ENCODE measurements at regions not wholly inside any gene's neighbourhood (a gene's known extent, or its start where the extent isn't known, plus 50 kb on each side); places are given as distances from the start of the nearest gene placed in this dataset.

DNA sequence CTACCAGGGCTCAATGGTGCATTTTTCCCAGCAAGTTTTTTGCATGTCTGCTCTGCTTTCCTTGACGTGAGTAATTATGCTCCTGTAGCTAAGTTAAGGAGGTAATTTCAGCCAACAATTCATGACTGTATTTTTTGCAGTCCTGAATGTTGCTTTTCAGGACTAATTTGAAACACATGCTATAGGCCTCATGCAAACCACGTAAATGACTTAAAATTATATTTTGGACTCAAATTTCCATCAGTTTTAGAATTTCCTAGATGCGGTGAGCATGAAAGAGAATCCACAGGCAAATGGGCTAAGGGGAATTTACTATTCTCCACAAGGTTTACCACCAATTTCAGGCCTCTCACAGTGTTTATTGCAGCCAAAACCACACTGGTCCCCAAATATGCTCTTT is 589.9 kb upstream of the LRRTM1 start:
- DNase-seq (ENCODE audit: low spot score): no peak
- no peaks in the 10 kb centered on the region for H3K27me3 ChIP-seq (replicated peaks; ENCODE audit: insufficient read depth, low read depth, low read length, poor library complexity)
- H3K36me3 ChIP-seq (ENCODE audit: insufficient read depth, low read length, poor library complexity, severe bottlenecking): no peaks in the 10 kb centered on the region
- H3K4me3 ChIP-seq (ENCODE audit: low read depth, low read length, poor library complexity, severe bottlenecking): no peak overlapping the region
- POLR2A ChIA-PET (ENCODE audit: low non-redundant PET): no interaction called here
- CTCF ChIA-PET: no interaction called here
- H3K4me1 ChIP-seq (ENCODE audit: insufficient read depth, low read length, poor library complexity, severe bottlenecking): no peaks in the 10 kb centered on the region
- TF ChIP-seq, protein P1, sequence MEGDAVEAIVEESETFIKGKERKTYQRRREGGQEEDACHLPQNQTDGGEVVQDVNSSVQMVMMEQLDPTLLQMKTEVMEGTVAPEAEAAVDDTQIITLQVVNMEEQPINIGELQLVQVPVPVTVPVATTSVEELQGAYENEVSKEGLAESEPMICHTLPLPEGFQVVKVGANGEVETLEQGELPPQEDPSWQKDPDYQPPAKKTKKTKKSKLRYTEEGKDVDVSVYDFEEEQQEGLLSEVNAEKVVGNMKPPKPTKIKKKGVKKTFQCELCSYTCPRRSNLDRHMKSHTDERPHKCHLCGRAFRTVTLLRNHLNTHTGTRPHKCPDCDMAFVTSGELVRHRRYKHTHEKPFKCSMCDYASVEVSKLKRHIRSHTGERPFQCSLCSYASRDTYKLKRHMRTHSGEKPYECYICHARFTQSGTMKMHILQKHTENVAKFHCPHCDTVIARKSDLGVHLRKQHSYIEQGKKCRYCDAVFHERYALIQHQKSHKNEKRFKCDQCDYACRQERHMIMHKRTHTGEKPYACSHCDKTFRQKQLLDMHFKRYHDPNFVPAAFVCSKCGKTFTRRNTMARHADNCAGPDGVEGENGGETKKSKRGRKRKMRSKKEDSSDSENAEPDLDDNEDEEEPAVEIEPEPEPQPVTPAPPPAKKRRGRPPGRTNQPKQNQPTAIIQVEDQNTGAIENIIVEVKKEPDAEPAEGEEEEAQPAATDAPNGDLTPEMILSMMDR (conservative IDR thresholded peaks at IDR 0.05; ENCODE audit: low read depth, low read length): no peak
- TF ChIP-seq EZH2 (IDR thresholded peaks at IDR 0.05; ENCODE audit: borderline replicate concordance, low read depth, low read length, poor library complexity, severe bottlenecking): no peak
- BruUV-seq (replicated peaks): no TSS peak
- H3K9me3 ChIP-seq (ENCODE audit: low read depth, low read length, poor library complexity, severe bottlenecking): peaks cover 14% of the 10 kb centered on the region
- H3K27ac ChIP-seq (ENCODE audit: low read depth, low read length, poor library complexity, severe bottlenecking): no peak overlapping the region
- intact Hi-C loops (cut with micrococcal nuclease; ENCODE audit: unreplicated experiment): no loop called here

DNA sequence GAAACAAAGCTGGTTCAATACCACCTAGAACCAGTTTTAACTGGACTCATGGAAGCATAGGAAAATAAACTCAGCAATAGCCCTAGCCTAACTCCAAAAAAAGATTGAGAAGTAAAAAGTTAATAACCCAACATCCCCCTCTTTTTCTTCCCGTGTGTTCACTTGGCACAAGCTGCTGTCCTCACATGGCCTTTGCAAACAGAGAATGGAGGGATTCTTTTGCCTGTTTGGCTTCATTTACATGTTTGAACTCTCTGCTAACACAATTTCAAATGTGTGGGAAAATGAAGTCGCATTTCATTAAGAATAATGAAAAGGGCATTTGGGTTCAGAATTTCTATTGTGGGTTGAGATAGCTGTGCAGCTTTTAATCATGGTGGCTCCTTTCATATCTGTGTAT is 589.2 kb upstream of the LRRTM1 start:
- no peak overlapping the region for H3K4me3 ChIP-seq (ENCODE audit: low read depth, low read length, poor library complexity, severe bottlenecking)
- H3K27ac ChIP-seq (ENCODE audit: low read depth, low read length, poor library complexity, severe bottlenecking): no peak overlapping the region
- no TSS peak for BruUV-seq (replicated peaks)
- ChIA-PET POLR2A (ENCODE audit: low non-redundant PET) (no interaction called here), CTCF (no interaction called here)
- peaks cover 14% of the 10 kb centered on the region for H3K9me3 ChIP-seq (ENCODE audit: low read depth, low read length, poor library complexity, severe bottlenecking)
- H3K27me3 ChIP-seq (replicated peaks; ENCODE audit: insufficient read depth, low read depth, low read length, poor library complexity): no peaks in the 10 kb centered on the region
- TF ChIP-seq EZH2 (IDR thresholded peaks at IDR 0.05; ENCODE audit: borderline replicate concordance, low read depth, low read length, poor library complexity, severe bottlenecking): no peak
- TF ChIP-seq, protein P1 (conservative IDR thresholded peaks at IDR 0.05; ENCODE audit: low read depth, low read length): no peak
- no peaks in the 10 kb centered on the region for H3K36me3 ChIP-seq (ENCODE audit: insufficient read depth, low read length, poor library complexity, severe bottlenecking)
- no peak for DNase-seq (ENCODE audit: low spot score)
- H3K4me1 ChIP-seq (ENCODE audit: insufficient read depth, low read length, poor library complexity, severe bottlenecking): no peaks in the 10 kb centered on the region
- intact Hi-C loops (cut with micrococcal nuclease; ENCODE audit: unreplicated experiment): no loop called here

DNA sequence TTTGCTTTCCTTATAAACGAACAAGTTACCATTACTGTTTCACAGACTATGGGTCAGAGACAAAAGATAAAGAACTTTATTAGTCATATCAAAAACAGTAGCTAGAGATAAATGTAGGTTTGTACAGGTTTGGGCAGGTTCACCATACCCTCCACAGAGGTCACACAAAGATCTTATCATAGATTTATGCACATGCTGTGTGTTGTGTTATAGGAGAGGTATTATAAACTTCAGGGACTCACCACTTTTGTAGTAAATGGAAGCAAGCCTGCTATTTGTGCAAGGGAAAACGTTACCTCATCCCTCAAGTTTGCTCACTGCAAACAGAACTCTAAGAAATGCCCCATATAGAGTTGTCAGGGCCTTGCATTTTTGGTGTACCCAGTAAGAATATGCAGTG is 584.5 kb upstream of the LRRTM1 start:
- Histone ChIP-seq H3K4me1 (ENCODE audit: insufficient read depth, low read length, poor library complexity, severe bottlenecking) (no peaks in the 10 kb centered on the region), H3K27me3 (replicated peaks; ENCODE audit: insufficient read depth, low read depth, low read length, poor library complexity) (no peaks in the 10 kb centered on the region), H3K36me3 (ENCODE audit: insufficient read depth, low read length, poor library complexity, severe bottlenecking) (no peaks in the 10 kb centered on the region), H3K27ac (ENCODE audit: low read depth, low read length, poor library complexity, severe bottlenecking) (no peak overlapping the region), H3K4me3 (ENCODE audit: low read depth, low read length, poor library complexity, severe bottlenecking) (no peak overlapping the region), H3K9me3 (ENCODE audit: low read depth, low read length, poor library complexity, severe bottlenecking) (peaks cover 21% of the 10 kb centered on the region)
- no peak for DNase-seq (ENCODE audit: low spot score)
- intact Hi-C loops (cut with micrococcal nuclease; ENCODE audit: unreplicated experiment): no loop called here
- TF ChIP-seq, protein P1 (conservative IDR thresholded peaks at IDR 0.05; ENCODE audit: low read depth, low read length): no peak
- TF ChIP-seq EZH2 (IDR thresholded peaks at IDR 0.05; ENCODE audit: borderline replicate concordance, low read depth, low read length, poor library complexity, severe bottlenecking): no peak
- CTCF ChIA-PET: no interaction called here
- no TSS peak for BruUV-seq (replicated peaks)
- POLR2A ChIA-PET (ENCODE audit: low non-redundant PET): no interaction called here

Measured in A673 (cell line).